Hematopoietic multipotent progenitor cell treated with erythropoietin and hydrocortisone succinate and interleukin-3 and kit ligand, for 8 days (in vitro differentiated cells): ENCODE measurements at regions not wholly inside any gene's neighbourhood (a gene's known extent, or its start where the extent isn't known, plus 50 kb on each side); places are given as distances from the start of the nearest gene placed in this dataset.
"Not testable (repeated sequence)": the region's sequence is repeated elsewhere in the genome, so short reads cannot be mapped to it uniquely, and the experiment has no call there.

Source experiments
- DNase-seq: peaks from one replicate; pipeline ENCODE4 v3.0.0-alpha.2; 2015

- DNase-seq, result no peak
These were observed 117.5 kb downstream of the RIN2 start for GRCh38 chr20:19875376-19876221.

- DNase-seq, result no peak
These were observed 118.9 kb downstream of the RIN2 start for GRCh38 chr20:19876828-19877460.

- DNase-seq, result not testable (repeated sequence)
These were observed 121.8 kb downstream of the RIN2 start for GRCh38 chr20:19879874-19880255.

- DNase-seq, result no peak
These were observed 122.4 kb downstream of the RIN2 start for GRCh38 chr20:19880256-19881079.

GRCh38 chr20:19881080-19881840 lies 123.2 kb downstream of the RIN2 start:
- DNase-seq, result no peak

GRCh38 chr20:19881990-19882389 lies 123.9 kb downstream of the RIN2 start:
- DNase-seq, result no peak

GRCh38 chr20:19882446-19882845 lies 124.4 kb downstream of the RIN2 start:
- no peak for DNase-seq

GRCh38 chr20:19883501-19883900 lies 125.4 kb downstream of the RIN2 start:
- DNase-seq, result no peak

DNA sequence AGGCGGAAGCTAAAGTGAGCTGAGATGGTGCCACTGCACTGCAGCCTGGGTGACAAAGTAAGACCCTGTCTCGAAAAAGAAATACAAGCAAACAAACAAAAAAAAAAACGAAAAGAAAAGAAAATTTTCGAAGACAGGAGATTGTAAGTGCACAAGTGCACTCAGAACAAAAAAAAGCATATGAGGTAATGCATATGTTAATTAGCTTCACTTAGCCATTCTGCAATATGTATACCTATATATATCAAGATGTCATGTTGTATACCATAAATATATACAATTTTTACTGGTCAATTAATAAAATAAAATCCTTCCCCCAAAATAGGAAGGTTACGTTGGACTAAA lies 127.5 kb downstream of the RIN2 start:
- no peak for DNase-seq

GRCh38 chr20:19885939-19886660 lies 128.0 kb downstream of the RIN2 start:
- no peak for DNase-seq

DNA sequence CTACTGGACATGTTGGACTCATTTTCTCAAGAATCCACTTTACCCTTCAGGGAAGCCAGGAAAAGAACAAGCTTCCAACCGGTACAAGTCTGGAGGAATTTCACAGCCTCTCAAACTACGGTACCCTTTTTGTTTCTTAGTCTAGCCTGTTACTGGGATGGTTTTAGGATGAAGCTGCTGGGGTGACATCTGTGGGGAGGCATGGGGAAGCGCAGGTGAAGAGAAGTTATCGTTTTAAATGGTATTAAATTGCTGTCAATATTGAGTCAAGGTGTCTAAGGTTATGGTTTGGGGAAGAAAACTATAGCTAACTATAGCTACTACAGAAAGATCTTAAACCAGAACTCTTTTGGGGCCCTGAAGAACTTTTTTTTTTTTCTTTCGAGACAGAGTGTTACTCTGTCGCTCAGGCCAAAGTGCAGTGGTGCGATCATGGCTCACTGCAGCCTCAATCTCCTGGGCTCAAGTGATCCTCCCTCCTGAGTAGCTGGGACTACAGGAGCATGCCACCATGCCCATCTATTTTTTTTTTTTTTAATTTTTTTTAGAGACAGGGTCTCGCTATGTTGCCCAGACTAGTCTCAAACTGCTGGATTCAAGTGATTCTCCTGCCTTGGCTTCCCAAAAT lies 128.7 kb downstream of the RIN2 start:
- no peak for DNase-seq

DNA sequence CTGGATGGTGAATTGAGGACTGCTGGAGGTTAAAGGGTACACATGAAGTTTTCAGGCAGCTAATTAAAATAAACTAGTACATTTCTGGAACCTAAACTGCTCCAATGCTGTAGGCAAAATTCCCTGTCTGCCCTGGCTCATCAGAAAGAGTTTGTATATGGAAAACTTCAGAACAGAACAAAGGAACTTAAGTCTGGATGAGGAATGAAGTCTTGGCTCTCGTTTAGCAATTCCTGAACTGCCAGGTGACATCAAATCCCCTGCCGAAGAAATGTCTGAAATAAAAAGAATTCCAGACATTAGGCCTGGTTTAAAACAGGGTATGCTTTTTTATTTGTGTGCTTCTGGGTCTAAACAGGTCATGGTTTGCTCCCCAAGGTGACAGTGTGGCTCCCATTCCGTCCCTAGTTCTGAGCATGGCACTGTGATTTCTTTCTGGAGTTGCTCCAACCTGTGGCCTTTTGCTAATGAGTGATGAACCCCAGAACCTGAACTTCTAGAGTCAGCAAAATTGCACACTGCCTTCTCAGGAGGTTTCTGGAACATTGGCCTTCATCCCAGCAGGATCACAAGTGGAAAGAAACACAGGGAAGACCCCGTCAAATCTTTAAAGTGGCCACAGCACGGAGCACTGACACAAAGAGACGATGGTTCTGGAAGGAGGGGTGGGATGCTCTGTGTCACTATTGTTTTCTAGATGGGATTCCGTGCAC lies 129.4 kb upstream of the NAA20 start:
- DNase-seq, result no peak

GRCh38 chr20:19888269-19888671 lies 128.9 kb upstream of the NAA20 start:
- no peak for DNase-seq

DNA sequence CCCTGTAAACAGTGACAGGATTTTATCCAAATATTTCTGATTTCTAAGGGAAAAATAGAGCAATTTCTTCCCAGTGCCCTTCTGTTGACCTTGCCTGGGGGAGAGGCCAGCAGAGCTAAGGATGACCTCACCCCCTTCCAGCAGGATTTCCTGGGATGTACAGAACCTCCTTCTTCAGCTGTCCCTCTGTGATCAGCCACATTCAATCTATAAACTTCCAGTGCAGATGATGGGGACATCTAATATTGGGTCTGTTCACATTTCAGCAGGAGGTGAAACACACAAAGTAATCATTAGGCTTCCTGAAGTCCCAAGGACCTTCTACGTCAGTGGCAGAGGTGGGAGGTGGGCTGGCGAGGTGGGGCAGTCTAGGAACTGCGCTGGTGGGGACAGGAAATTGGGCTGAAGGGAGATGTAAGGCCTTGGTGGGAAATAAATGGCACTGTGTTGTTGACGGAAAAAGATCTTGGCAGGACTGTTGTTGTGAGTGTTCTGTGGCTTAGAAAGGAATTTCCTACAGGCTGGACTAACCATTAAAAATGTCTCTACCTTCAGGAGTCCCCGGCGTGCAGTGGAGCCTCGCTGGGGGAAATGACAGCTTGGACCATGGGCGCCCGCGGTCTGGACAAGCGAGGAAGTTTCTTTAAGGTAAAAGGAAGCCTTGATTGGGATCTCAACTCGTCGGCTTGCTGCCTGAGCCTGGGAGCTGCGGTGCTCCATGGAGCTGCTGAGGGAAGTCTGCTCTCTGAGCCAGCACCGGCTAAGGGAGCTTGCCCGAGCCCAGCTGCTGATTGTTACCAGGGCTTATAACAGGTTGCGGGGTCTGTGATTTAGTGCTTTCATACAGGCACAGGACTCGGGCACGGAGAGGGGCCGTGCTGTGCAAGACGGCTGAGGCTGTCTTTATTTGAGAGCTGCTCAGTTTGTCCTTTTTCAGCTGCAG lies 127.9 kb upstream of the NAA20 start:
- DNase-seq, result no peak

DNA sequence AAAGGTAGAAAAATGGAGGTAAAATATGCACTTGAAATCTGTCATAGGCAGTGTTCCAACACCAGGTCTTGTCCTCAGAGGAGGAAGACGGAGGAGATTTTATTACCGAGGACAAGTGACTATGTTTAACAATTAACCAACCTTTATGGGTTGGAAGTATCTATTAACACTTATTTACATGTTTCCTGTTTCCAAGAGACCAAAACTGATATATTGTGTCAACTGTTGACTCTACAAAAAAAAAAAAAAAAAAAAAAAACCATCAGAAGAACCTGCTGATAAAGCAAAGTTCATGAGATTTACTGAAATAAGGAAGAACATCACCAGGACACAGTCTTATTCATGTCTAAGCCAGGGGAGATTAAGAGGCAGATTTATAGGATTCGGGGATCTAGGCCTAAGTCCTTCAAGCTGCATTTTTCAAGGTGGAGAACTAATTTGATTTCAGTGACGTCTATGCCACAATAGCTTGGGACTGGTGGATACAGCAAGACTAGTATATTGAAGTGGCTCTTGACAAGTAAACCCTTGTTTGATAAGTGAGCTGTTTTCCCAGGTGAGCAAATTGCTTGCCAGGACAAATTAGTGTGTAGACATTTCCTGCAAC lies 126.6 kb upstream of the NAA20 start:
- no peak for DNase-seq

DNA sequence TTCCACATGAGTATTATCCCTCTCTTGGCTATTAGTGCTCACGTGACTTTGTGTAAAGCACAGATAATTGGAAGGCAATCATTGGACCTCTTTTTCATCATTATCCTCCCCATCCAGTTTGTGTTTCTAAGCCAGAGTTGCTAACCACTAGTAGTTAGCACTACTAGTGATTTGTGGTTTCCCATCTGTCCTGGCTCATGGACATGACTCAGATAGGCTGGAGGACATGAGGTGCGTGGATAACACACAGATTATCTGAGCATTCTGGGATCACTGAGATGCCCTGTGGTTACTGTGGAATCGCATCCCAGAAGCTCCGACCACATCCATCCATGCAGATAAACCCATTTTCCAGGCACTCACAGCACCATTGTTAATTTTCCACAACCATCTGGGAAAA lies 123.8 kb upstream of the NAA20 start:
- no peak for DNase-seq

- DNase-seq, result no peak
These were observed 121.4 kb upstream of the NAA20 start for GRCh38 chr20:19895761-19896160.

DNA sequence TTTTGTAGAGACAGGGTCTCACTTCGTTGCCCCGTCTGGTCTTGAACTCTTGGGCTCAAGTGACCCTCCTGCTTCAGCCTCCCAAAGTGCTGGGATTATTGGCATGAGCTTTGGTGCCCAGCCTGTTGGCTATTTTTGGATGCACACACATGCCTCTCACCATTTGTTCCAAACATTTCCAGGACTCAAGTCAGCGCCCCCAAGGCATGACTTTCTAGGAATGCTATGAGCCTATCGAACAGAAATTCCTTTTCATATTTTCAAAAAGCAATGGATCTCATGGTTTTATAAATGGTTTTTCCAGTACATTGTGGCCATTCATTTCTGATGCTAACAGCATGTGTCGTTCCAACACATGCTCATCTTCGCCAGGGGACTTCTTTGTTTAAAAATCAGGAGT lies 119.3 kb upstream of the NAA20 start:
- DNase-seq, result no peak

DNA sequence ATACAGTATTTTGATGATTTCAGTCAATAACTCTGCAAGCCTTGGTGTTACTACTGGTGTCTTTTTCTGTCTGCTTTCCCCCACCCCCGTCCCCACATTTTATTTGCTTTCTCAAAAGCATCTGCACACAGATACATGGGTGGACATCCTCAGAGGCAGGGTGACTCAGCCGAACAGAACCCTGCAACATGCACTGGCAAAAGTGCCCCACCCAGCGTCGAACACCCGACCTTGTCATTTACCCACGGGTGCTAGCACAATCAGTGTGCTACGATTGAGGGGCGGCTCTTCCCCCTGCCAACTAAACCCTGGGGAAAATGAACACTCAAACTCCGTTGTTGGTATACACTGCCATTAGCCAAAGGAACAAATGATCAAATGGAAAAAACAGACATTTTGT lies 115.9 kb upstream of the NAA20 start:
- no peak for DNase-seq
